Stimulated activated CD8-positive, alpha-beta memory T cell treated with anti-CD3 and anti-CD28 coated beads, Interleukin-7, amount 100 ng/mL, for 1 hour (primary cell): ENCODE measurements at regions not wholly inside any gene's neighbourhood (a gene's known extent, or its start where the extent isn't known, plus 50 kb on each side); places are given as distances from the start of the nearest gene placed in this dataset.

Source experiments
- DNase-seq, 2 donors: peaks; one replicate each; pipeline ENCODE4 v3.0.0-alpha.2; 2020; ENCODE audit warnings: low read depth in 2 of 2

DNA sequence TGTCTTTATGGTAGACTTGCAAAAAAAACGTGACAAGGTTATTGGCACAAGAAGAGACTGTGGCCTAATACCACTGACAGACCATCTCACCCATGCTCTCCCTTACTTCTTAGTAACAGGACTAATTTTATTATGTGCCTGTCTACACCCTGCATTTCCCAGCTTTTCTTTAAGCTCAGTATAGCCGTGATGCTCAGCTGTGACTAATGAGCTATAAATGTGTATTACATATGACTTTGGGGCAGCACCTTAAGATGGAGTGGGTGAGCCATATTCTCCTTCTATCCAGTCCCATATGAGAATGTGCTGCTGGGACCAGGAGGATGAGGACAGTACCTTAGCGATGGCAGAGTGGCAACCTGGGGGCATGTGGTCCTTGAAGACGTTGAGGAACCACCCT, 293.5 kb downstream of the RNF144A start:
- DNase-seq: no peak

DNA sequence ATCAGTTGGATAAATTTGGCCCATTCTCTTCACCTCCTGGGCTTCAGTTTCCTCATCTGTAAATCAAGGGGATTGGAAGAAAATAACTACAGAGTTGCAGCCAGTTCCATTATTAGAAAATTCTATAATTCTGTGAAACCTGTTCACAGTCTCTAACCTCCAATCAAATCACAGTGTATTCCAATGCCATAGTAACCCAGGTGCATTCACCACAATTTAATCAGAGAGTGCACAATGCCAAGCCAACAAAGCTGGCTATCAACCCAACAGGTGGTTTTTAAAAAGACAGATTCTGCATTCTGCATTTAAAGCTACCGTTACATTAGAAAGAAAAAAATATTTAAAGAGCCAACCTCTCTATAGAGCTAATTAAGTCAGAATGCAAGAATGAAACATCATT, 308.6 kb downstream of the RNF144A start:
- DNase-seq: no peak

DNA sequence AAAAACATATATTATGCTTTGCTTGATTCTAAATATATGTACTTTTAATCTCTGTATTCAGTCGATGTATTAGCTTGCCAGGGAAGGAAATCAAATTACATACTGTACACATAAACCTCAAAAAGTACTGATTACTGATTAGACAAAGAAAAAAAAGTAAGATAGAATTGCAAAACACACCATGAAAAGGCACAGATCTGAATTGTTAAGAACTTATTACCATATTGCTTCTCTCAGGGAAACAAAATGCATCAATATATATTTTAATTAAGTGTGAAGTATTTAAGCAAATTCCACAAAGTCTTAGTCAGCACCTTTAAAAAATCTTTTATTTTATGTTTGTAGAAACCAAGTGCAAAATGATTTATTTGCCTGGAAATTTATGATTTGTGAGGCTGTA, 309.3 kb downstream of the RNF144A start:
- no peak for DNase-seq

DNA sequence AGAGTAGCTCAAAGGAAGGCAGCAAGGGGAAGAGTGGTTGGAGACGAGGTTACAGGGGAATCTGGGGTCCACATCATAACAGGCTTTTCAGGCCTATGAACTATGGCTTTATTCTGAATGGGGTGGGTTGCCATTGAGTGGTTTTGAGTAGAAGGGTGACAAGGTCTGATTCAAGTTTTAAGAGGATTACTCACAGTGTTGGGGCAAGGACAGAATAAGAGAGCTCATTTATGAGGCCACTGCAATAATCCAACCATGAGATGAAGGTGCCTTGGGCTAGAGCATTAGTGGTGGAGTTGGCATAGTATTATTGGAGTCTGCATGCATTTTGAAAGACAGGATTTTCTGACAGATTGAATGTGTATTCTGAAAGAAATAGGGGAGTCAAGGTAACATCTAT, 315.9 kb downstream of the RNF144A start:
- no peak for DNase-seq

DNA sequence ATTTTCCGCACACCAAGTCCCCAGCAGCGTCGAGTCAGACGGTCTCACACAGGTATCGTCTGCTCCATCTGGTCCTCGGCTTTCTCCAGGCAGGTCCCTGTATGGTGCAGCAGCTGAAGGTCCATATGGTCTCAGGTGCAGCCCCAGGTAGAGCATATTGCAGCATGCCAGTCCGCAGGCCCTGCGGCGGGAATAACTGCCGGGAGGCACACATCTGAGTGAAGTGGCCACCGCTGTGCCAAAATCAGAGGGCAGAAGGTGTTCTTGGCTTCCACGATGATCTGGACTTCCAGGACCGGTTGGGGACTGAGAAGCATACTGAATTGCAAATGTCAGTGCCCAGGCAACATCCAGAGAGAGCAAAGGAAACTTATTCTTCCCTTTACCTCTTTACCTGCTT, 320.3 kb downstream of the RNF144A start:
- no peak for DNase-seq

DNA sequence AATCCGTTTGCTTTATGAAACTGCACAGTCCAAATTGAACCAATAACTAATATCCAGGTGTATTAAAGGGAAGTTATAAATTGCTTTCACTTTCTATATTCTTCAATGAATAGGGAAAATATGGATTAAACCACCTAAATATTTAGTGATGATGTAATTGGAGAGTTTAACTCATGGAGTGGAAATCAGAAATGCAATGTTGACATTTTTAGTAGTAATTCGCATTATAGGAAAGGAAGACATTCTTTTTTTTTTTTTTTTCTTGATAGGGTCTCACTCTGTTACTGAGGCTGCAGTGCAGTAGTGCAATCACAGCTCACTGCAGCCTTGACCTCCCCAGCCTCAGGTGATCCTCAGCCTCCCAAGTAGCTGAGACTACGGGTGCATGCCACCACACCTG, 321.9 kb downstream of the RNF144A start:
- no peak for DNase-seq

DNA sequence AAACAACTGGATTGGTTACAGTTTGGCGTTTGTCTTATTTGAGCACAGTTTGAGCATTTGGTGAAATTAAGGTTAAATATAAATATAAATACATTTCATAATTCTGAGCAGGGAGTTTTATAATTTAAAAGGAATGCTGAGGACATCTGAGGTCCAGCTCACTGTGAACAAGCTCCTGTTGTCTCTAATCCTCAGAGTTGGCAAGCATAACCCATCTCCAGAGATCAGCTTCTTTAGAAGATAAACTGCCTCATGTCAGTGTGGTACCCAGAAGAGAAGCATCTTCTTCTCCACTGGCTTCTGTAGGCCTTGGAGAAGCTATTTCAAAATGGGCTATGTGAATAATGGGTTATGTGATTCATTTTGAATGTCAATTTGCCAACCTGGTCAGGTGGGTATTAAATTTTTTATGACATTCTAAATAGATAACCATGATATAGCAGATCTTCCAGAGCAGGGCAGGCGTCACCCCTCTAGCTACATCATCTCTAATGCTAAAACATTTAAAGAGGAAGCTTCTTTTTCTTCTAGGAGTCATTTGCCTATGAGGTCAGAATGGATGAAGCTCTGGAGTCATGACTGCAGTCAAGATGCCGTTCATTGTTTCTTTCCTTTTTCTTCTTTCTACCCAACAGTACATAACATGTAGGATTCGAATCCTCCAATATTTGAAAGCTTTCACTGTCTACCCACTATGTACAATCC, 324.0 kb downstream of the RNF144A start:
- no peak for DNase-seq

DNA sequence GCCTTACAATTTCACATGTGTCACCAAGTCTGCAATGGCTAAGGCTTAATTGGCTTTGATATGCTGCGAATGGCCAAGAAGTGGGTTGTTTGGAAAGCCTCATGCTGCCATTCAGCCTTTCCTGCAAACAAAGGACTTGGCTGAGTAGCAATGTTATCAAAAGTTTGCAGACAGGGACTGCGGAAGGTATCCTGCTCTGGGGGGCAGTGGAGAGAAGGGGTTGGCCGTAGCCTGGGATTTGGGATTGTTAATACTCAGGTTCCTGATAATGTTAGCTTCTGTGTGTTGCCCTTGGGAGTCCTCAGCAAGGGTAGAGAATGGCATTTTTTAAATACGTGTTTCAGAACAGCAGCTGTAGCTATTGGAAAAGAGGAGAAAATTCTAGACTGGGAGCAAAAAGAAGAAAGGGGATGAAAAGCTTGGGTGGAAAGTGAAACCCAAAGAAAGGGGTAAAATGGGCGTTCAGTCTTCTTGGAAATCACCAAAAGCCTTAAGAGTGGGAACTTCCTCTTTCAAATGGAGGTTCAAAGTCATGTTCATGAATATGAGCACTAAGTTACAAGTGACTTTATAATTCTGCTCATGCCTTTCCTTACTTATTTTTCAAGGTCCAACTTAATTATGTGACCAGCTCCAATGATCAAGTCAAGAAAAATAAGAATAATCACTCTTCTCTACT, 325.1 kb downstream of the RNF144A start:
- DNase-seq: no peak

DNA sequence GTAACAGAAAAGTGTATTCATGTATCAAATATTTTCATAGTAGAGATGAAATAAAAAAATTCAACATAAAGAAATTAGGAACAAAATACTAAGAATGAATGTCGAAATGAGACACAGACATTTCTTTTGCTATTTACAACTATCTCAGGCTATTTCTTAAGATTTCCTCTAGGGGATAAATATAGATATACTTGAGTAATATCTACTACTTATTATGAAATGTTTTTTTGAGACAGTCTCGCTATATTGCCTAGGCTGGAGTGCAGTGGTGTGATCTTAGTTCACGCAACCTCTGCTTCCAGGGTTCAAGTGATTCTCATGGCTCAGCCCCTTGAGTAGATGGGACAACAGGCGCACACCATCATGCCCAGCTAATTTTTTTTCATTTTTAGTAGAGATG, 326.1 kb downstream of the RNF144A start:
- no peak for DNase-seq

DNA sequence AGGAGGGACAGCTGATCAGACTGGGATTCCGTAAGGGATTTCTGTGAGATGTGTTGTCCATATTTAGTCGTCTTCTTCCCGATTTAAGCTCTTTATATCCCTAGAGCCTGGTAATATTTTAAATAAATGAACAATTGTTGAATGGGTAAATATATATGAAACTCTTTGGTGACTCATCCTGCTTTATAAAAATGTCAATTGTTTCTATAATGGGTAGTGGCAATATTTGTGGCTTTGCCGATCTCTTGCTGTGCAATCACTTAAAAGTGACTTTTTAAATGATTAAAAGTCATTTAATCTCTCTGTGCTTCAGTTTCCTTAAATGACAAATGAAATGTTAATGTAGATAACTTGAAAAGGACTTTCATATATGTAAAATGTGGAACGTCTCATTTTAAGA, 339.2 kb downstream of the RNF144A start:
- DNase-seq: no peak

DNA sequence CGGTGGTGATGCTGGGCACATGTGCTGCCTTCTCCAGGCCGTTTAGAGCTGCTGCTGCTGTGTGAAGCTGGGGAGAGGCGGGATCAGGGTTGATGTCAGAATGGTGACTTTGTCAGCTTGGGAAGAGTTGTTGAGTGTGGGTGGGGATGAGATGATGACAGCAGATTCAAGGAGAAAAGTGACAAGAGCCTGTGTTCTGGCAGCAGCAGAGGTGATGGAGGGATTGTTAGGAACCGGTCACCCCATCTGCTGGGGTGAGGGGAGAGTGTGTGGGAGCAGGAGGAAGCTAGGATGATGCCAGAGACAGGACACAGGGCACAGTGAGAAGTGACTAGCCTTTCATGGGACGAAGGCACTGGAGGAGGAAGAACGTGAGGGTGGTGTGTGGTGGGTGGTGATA, 345.5 kb downstream of the RNF144A start:
- no peak for DNase-seq

DNA sequence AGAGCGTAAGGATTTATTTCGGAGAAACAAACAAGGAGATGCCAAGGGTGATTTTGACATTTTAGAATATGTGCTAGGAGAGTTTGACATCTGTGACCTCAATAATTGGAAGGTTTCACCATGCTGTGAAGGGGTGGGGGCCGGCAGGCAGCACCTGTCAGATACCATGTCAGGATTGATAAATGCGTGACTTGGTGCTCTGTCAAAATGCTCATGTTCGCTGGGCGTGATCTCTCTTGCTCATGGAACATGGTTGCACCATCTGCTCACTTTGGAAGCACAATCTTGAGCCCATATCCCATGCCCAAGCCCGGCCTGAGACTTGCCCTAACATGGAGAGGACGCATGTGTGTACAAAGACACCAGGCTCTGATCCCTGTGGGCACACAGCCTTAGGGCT, 347.6 kb downstream of the RNF144A start:
- DNase-seq: no peak

DNA sequence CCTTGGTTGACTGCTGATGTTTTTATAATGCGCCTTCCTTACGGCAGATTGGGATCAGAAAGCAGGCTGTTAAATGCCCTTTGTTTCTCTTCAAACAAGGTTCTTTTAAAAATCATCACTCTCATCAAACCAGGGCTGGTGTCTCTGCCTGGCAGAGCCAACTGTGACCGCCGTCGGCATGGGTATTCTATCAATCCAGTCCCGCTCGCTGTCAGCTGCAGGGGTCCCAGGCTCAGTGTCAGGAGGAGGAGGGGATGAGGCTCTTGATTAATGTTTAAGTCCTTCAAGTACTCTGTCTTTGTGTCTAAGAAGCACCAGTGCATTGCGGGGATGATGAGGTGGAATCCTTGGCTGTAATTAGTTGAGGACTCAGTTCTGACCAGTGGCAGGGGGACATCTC, 348.1 kb downstream of the RNF144A start:
- DNase-seq: no peak

DNA sequence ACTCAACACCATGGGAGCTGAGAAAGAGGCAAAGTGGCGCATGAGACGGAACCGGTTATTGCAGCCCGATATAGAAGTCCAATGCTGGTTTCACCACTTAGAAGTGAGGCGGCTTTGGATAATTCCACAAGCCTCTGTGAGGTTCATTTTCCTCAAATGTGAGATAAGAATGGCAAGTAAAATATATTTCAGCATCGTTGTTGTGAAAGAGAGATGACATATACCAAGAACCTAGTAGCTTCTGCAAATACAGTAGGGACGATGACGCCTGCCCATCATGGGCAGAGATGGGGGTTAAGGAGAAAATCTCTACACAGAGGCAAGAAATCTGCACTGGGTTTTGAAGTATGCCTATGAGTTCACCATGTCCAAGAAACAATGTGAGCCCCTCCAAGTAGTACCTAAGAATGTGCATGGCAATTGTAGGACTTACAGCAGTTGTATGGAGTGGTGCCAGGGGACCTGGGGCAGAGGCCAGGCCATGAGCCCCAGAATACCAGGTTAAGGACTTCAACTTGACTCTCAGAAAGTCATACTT, 352.0 kb downstream of the RNF144A start:
- DNase-seq: no peak

DNA sequence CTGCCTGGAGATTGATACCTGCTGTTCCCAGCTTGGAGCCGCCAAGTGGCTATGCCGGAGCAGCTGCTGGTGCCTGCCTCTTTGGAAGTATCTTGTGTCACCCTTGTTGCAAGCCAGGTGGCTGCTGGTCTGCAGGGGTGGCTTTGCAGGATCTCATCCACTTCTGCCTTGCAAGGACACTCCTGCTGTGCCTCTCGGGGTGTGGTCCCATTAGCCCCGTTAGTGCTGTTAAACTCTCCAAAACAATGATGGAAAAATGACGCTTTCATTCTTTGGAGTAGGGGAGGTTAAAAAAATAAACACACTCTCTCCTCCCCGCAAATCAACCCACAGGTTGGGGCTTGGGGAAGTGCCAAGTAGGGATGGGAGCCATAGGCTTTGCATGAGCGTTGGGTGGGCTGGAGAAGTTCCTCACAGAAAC, 352.8 kb downstream of the RNF144A start:
- DNase-seq: no peak

DNA sequence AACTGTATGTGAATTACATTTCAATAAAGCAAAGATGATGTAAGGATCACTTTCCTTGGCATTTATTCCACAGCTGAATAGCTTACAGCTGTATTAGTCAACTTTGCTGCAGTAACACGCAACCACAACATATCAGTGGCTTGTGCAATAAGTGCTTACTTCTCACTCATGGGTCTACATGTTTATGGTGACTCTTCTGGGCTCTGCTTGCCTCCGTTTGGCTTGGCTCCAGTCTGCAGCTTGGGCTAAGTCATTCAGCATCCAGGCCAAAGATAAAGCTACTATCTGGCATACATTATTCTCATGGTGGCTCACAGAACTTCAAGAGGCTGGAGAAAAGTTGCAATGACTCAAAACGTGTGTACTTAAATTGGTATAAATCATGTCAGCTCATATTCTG, 355.0 kb downstream of the RNF144A start:
- DNase-seq: no peak

DNA sequence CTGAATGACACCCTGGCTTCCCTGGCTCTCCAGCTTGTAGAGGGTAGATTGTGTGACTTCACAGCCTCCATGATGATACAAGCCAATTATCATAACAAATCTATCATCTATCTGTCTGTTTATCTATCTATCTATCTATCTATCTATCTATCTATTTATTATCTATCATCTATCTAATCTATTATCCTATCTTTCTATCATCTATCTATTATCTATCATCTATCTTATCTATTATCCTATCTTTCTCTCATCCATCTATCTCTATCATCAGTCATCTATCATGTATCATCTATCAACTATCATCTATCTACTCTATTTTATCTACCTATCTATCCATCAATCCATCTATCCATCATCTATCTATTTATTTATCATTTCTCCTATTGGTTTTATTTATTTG, 361.8 kb downstream of the RNF144A start:
- DNase-seq: no peak

DNA sequence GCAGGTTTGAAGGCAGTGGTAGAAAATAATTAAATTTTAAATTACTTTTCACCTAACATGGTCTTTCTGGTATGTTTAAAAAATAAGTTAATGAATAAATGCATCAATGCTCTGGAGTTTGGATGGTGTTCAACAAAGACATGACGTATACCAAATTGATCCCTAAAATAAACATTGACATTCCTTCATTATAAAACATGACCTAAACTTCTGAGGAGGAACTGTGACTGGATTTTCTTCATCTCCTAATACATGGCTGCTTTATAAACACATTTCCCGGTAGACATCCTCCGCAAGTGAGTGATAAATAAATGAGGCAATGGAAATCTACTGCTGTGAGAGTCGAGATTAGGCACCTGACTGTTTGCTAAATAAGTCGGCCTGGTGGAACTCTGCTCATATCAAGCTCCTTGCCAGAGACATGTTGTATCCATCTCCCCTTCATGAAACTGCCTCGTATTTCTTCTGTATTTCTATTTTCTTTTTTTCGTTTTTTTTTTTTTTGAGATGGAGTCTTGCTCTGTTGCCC, 362.3 kb downstream of the RNF144A start:
- no peak for DNase-seq

DNA sequence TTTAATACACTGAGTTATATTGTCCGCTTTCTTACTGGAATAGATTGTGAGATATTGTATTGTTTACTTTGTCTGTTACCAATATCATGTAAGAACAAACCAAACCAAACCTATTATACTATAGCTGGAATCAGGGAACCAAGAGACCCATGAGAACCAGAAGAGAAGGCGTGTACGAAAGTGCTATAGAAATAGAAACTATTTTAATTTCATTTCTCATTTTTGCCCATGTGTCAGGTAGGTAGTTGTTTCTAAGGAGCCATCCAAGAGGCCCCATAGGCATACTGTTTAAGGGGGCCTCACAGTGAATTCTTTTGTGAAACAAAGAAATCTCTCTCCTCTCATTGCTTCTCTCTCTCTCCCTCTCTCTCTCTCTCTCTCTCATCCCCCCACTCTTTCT, 363.6 kb downstream of the RNF144A start:
- no peak for DNase-seq

DNA sequence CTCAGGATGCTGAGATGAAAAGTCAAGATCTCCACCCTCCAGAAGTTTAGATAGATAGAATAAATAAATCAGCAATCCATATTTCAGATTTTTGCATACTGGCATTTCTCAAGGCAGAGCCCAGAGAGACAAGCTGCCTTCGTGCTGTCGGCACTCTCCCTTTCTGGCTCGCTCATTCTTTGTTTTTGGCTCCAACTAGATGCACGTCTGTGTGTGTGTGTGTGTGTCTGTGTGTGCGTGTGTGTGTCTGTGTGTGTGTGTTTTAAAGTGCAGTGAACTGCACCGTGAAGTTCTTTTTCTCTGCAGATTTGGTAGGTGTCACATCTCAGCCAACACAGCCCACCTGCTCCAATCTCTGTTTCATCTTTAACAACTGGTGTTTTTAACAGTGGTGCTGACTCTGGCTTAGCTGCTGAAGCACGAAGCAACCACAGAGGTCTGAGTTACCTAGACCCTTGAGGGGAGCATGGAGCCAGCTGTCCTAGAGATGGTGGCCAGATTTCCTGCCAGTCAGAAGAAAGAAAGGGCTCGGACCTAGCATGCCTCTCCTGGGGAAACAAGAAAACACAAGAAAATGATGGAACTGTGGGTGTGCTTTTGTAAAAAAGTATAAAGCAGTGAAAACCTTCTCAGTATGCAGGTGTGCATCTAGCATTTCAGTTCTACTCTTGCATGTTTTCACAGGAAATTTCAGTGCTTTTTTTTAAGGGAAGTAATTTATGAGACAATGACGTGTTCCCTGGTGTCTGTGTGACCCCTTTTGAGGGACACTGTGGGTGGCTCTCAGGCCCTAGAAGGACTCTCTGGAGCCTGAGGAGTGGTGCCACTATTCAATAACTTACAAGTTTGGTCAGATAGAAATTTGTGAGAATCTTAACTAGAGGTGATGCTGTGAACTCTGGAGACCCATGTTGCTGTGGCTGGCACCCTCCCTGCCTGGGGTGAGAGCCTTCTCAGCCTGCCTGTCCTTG, 364.3 kb downstream of the RNF144A start:
- DNase-seq: no peak

DNA sequence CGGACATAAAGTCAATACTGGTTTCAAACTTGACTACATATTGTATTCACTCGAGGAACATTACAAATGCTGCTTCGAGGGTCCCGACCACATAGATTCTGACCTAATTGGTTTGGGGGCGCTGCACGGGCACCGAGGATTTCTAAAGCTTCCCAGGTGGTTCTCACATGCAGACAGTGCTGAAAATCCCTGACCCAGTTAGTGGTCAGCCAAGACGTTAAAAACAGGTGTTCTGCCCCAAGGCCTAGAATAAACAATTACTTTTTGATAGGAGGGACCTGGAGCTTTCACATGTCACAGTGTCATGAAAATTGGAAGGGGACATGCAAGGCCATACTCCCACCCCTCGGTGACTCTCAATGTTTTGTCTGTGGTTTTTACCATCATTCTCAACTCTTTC, 368.9 kb downstream of the RNF144A start:
- no peak for DNase-seq

DNA sequence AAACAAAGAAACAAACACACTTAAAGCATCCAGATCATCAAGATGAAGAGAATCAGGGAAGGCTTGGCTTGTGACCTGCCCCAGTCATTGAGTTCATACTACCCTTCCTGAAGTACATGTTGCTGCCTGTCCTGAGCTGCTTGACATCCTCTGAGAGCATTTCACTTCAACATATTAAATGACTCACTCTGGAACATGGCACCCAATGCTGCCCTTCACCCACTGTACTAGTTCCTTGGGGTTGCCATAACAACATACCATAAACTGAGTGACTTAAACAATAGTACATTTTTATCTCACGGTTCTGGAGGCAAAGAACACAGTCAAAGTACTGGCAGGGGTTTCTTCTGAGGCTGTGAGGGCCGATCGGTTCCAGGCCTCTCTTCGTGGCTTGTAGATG, 371.3 kb downstream of the RNF144A start:
- DNase-seq: no peak
